ENCODE measurements at regions not wholly inside any gene's neighbourhood (a gene's known extent, or its start where the extent isn't known, plus 50 kb on each side); places are given as distances from the start of the nearest gene placed in this dataset.

GRCh38 chr6:163741743-163742363 lies 327.3 kb downstream of the QKI start:
- peaks cover 2% of the 10 kb centered on the region; the same call in 1 of the 2 replicates for H3K27me3 ChIP-seq (ENCODE audit: control insufficient read depth, insufficient read depth, low read length)
- in situ Hi-C loops (cut with MboI; ENCODE audit: low sequenced_read_pairs) = no loop called here
- no peak overlapping the region for H3K4me3 ChIP-seq (ENCODE audit: insufficient read depth, low read depth, low read length)
- H3K27ac ChIP-seq (ENCODE audit: insufficient read depth, low read length) = no peak overlapping the region
- H2BK5ac ChIP-seq (ENCODE audit: low read depth, low read length, poor library complexity, severe bottlenecking) = no peak overlapping the region
- peaks cover 9% of the 10 kb centered on the region for H3K4me1 ChIP-seq (ENCODE audit: control insufficient read depth, insufficient read depth, low read length)
- no peak overlapping the region for H3K23ac ChIP-seq (ENCODE audit: low read depth, low read length)
- BruUV-seq (replicated peaks) = no TSS peak
- no peaks in the 10 kb centered on the region for H3K79me1 ChIP-seq (ENCODE audit: low read depth in 1 of 2, low read length in 2 of 2)
- dilution Hi-C loops (cut with HindIII; ENCODE audit: low sequenced_read_pairs, unreplicated experiment) = no loop called here
- DNase-seq = no peak
- no peak overlapping the region for H2BK120ac ChIP-seq (ENCODE audit: low read depth, low read length)
- no peak overlapping the region for H4K5ac ChIP-seq (ENCODE audit: low read depth, low read length)
- H2BK15ac ChIP-seq (ENCODE audit: low read depth, low read length) = no peak overlapping the region
- no peak overlapping the region for H2AK5ac ChIP-seq (ENCODE audit: low read depth, low read length)
- no peak overlapping the region for H3K14ac ChIP-seq (replicated peaks; ENCODE audit: low read depth, low read length)
- H4K8ac ChIP-seq (ENCODE audit: low read depth in 2 of 2, low read length in 2 of 2) = no peak overlapping the region
- POLR2A ChIA-PET (ENCODE audit: unreplicated experiment) = no interaction called here
- H2AK9ac ChIP-seq (replicated peaks; ENCODE audit: low read depth, low read length, poor library complexity) = no peak overlapping the region
- TF ChIP-seq SMC3 (IDR thresholded peaks at IDR 0.05; ENCODE audit: low read depth, low read length) = no peak
- no peak for TF ChIP-seq ELK1 (IDR thresholded peaks at IDR 0.05; ENCODE audit: borderline replicate concordance, low read depth, low read length)
- no peak for TF ChIP-seq RAD21 (IDR thresholded peaks at IDR 0.05; ENCODE audit: low read length)
- TF ChIP-seq CHD1 (IDR thresholded peaks at IDR 0.05; ENCODE audit: low read depth, low read length) = no peak
- no peak for TF ChIP-seq MAZ (IDR thresholded peaks at IDR 0.05; ENCODE audit: borderline replicate concordance, low read depth, low read length)
- no peak for TF ChIP-seq POLR2A (IDR thresholded peaks at IDR 0.05; ENCODE audit: low read depth, low read length)
- 70% methylated on average over 2 of the region's 17 CpGs; no CpG with 5 or more reads in 1 of the 2 experiments for WGBS, 2 experiments (ENCODE audit: extremely low coverage in 2 of 2, insufficient read length in 1 of 2)
- H3K56ac ChIP-seq (ENCODE audit: extremely low read depth, insufficient read depth, low read length) = no peak overlapping the region
- ATAC-seq (ENCODE audit: low read depth) = no peak
- H3K18ac ChIP-seq (ENCODE audit: low read depth, low read length) = no peak overlapping the region
- H3K4me2 ChIP-seq (ENCODE audit: low read depth, low read length) = no peak overlapping the region
- no peak overlapping the region for H2BK20ac ChIP-seq (ENCODE audit: low read depth, low read length)
- H3K9me1 ChIP-seq (ENCODE audit: insufficient read depth, low read length) = peaks cover 8% of the 10 kb centered on the region; the same call in 1 of the 2 replicates
- intact Hi-C loops (cut with micrococcal nuclease) = no loop called here
- H2AFZ ChIP-seq (replicated peaks; ENCODE audit: low read length, poor library complexity) = no peak overlapping the region
- no peaks in the 10 kb centered on the region for H4K20me1 ChIP-seq (ENCODE audit: insufficient read depth, low read length)
- H3K9me3 ChIP-seq (ENCODE audit: control insufficient read depth, insufficient read depth, low read length) = no peaks in the 10 kb centered on the region
- no peak overlapping the region for H3K4ac ChIP-seq (ENCODE audit: low read depth, low read length)
- H4K91ac ChIP-seq (ENCODE audit: insufficient read depth, low read depth, low read length) = no peak overlapping the region
- CTCF ChIA-PET = interaction anchor here (0.7 kb wide), 1 partner anchor 26 kb away, joined by 4 read pairs; no protein-coding TSS in a partner anchor
- H3K36me3 ChIP-seq (ENCODE audit: control insufficient read depth, insufficient read depth, low read length) = no peaks in the 10 kb centered on the region
- no peak overlapping the region for H3K9ac ChIP-seq (ENCODE audit: low read depth, low read length)

Data from IMR-90 (cell line).